HG02571 (cell line): ENCODE measurements at regions not wholly inside any gene's neighbourhood (a gene's known extent, or its start where the extent isn't known, plus 50 kb on each side); places are given as distances from the start of the nearest gene placed in this dataset.
A peak's percentile ranks its signal among the peaks of the same experiment; 100 is the strongest.
"Not testable (repeated sequence)": the region's sequence is repeated elsewhere in the genome, so short reads cannot be mapped to it uniquely, and the experiment has no call there.

ENCODE experiments used
- ATAC-seq: cut with Tn5 transposase; IDR thresholded peaks from one replicate; pipeline ENCODE4 v1.9.1; 2021; ENCODE audit warnings: mild to moderate bottlenecking, moderate library complexity; ENCODE audit not compliant: unreplicated experiment

DNA sequence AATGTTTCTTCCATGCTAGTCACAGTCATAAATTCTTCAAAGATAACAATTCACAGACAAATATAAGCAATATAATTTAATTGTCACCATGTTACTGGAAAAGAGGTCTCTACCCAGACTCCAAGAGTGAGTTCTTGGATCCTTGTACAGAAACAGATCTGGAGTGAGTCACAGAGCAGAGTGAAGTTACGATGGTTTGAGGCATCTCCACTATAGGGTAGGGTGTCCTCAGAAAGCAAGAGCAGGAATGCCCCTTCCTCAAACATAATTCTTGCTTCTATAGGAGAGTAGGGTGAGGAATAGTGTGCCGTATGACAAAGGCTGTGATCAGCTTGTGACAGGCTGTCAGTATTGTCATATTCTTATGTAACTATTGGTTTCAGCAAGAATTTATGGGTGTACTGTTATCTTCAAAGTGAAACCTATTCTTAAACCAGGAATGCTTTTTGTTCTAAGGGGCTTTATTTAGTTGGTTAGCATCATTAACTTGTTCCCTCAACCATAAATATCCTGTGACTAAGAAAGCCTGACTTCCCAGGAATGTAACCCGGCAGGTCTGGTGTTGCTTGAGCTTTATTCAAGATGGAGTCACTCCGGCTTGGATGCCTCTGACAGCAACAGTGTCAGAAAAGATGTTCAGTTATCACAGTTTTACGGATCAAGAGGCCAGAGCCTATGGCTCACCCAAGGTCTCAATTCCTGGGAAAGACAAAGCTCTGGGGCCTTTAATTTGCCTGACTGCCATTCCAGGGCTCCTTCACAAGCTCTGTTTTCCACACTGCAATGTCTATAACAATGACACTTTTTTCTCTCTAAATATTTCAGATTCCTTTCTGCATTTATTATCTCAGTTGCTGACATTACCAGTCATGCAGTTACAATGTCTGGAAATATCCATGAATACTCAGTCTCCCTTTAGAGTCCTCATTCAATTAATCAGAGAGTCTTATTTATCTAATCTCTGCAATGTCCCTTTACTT, 298.6 kb downstream of the C6orf118 start:
- ATAC-seq = no peak

DNA sequence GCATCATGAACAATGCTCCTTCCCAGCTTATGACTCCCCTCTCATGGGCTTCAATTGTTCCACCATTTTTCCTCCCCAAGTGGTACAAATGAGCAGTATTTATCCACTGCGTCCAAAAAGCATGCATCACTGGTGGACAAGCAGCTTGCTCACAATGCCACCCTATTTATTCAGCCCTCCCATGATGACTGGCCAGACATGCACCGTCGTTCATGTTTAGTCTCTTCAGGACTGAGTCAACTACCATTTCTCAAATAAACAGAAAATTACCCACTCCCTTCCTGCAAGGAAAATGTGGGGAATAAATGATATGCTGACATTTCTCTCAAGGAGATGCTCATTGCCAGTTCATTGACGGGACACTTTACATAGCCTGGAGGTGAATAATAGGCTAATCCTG, 300.4 kb downstream of the C6orf118 start:
- ATAC-seq = no peak

- no peak for ATAC-seq
Measured at GRCh38 chr6:165002866-165003265, 306.5 kb downstream of the C6orf118 start.

DNA sequence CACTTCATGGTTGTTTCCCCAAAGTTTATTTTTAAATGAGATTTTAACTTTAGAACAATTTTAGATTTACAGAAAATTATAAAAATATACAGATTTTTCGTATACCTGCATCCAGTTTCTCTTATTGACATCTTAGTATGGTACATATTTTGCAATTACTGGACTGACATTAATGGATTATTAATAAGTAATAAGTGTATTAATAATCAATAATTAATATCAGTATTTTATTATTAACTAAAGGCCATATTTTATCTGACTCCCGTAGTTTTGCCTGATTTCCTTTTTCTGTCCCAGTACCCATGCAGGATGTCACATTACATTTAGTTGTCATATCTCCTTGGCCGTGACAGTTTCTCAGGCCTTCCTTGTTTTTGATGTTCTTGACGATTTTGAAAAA, 307.0 kb downstream of the C6orf118 start:
- ATAC-seq = no peak

- no peak for ATAC-seq
Measured at GRCh38 chr6:165001502-165002157, 307.8 kb downstream of the C6orf118 start.

DNA sequence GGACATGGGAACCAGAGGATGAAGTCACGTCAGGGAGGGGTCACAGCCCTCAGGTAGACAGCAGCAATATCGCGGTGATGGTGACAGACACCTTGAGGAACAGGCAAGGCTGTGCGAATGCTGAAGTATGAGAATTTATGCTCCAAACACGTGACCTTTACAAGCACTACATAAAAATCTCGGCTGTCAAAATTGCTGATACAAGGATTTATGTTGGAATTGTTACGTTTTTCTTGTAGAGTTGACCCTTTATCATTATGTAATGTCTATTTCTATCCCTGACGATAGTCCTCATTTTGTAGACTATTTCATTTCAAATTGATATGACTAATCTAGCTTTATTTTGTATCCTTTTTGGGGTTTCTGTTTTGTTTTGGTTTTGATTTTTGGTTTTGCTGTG, 311.1 kb downstream of the C6orf118 start:
- no peak for ATAC-seq

GRCh38 chr6:164996838-164997237, 312.6 kb downstream of the C6orf118 start:
- ATAC-seq = no peak

DNA sequence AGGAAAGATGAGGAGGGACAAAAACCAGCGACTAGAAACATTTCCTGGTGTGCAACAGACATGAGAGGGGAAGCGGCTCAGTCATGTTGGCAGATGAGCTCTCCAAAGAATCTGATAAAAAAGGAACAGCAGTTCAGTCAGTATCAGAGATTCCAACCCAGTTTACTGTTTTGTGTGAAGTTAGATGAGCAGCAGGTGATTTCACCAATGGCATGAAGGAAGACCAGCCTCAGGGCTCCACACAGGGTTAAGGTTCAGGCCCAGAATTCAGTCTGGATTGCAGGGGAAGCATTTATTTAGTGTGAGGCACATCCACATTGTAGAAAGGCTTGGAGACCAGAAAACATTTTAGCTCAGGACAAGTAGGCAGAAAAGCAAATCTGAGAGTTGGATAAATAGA, 317.8 kb downstream of the C6orf118 start:
- ATAC-seq = no peak

- no peak for ATAC-seq
Measured at GRCh38 chr6:164990901-164991300, 318.5 kb downstream of the C6orf118 start.

DNA sequence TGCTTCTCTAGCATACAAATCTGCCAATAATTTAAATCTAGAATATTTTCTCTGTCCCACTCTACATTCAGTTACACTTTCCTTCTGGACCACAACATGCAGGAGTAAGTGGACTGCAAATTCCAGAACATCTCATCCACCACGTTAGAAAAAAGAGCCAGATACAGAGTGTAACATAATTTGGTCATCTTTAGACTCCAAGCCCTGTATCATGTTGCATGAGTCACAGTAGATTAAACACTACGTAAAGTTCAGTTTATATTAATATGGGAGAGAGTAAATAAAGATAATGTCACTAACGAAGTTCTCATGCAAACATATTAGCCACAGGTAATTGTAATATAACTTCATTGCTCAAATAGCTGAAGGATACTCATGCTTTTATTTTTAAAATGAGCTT, 327.0 kb downstream of the C6orf118 start:
- ATAC-seq = no peak

DNA sequence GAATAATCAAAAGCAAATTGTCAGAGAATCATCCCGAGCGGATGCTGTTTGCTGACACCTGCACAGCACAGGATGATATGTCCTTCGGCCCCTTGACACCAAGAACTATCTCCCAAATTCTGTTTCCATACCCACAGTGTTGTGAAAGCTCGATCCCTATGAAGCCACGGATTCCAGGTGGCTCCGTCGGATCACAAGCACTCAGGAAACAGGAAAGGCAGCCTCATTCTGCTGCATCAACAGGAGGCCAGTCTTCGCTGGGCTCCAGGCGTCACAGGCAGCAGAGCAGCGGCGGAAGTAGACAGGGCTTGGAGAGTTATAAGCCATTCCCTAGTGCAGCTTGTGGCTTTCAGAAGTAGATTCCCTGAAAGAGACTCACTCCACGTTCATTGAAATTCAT, 342.3 kb downstream of the C6orf118 start:
- ATAC-seq = no peak

DNA sequence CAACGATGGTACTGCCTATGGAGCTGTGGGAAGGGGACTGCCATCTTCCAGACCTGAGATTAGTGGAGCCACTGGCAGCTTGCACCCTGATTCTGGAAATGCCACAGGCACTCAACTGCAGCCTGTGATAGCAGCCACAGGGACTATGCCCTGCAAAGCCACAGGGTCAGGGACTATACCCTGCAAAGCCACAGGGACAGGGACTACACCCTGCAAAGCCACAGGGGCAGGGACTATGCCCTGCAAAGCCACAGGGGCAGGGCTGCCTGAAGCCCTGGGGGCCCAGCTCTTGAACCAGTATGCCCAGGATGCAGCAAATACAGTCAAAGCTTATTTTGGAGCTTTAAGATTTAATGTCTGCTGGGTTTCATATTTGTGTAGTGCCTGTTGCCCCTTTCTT, 346.6 kb downstream of the C6orf118 start:
- no peak for ATAC-seq

GRCh38 chr6:164947164-164947563, 362.2 kb downstream of the C6orf118 start:
- no peak for ATAC-seq

DNA sequence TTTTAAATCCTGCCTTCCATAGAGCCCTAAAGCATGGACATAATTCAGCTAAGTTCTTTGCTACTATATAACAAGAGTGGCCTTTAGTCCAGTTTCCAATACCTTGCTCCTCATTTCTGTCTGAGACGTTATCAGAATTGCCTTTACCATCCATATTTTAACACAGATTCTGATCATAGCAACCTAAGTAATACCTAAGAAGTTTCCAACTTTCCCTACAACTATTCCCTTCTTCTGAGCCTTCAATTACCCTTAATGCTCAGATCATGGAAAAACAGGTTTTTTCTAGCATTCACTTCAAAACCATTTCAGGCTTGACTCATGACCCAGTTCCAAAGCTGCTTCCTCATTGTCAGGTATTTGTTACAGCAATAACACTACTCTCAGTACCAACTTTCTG, 367.1 kb downstream of the C6orf118 start:
- ATAC-seq = no peak

GRCh38 chr6:164933238-164933794, 376.1 kb downstream of the C6orf118 start:
- not testable (repeated sequence) for ATAC-seq

DNA sequence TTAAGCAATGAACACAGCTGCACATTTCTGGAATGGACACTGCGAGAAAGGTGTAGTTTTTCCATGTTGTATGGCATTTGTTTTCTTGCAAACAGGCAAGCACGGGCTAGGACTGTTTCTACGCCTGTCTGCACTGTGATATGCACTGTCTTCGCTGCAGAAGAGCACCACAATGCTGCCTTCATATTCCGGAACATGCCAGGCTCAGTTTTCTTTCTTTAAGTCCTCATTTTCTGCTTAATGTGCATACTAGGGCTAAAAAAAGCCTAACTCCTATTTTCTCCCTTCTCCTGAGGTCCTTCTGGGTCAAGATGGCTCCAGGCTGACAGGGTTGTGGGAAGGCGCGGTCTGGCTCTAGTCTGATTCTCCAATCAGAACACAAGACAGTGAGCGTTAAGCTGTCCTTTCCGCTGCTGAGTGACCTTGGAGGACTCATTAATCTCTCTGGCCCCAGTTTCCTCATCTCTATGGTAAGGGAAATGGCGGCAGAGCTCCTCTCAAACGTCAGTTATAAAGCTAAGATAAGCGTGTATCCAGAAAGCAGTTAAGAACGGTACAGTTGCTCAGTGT, 379.9 kb downstream of the C6orf118 start:
- ATAC-seq = no peak

GRCh38 chr6:164928728-164929407, 380.5 kb downstream of the C6orf118 start:
- no peak for ATAC-seq

DNA sequence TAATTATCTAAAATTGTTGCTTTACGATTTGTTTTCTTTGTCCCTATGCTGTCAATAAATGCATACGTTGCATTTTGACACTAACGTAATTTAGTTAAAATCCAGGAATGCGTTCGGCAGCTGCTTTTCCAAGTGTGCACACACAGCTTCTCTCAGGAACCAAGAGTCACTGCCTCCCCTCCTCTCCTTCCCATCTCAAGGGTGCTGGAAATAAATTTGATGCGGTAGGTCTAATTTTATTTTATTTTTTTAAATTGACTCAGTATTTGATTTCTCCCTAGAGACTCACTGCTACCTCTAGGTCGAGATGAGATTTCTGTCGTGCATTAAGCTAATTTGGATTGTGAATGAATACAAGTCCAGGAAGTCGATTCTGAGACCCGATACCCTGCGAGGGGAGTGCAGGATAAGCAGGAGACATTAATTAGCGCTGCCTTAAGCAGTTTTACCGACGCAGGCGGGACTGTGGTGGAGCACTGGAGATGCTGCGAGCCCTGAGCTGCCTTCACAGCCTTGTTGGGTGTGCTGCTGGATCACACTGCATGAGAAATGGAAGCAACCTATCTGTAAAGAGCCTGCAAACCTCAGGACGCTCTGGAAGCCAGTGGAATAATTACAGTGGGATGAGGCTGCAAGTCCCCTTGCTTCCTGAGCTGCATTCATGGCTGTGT, 381.2 kb downstream of the C6orf118 start:
- ATAC-seq = no peak

DNA sequence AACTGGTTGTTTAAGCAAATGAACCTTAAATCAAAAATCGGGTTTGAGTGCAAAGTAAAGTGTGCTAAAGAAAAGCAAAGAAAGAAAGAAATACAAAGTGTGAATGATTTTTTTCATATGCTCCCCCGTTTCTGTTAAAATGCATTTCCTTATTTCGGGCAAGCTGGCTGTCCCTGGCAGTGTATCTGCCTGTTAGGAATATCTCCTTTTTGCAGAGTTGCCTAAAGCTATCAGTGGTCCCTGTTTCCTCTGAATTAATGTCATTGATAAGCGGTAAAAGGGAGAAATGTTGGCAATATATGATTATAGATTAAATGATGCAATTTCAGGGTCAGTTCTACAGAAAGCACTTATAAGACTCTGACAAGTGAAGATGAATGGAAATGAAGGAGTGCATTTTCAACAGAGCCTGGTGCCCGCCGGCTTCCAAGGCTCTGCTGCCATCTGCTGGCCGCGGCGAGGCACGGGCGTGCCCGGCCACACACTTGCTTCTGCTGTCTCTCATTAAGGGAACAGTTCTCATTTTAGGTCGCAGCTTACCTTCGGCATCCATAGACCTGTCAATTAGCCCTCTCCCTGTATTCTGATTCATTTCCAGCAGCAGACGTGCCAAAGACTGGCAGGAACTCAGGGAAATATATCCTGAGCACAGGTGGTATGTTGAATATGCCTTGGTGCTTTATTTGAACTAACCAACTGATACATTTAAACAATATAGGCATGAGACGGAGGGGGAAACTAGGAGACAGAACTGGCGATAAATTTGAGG, 381.9 kb downstream of the C6orf118 start:
- peak; percentile 83 for ATAC-seq

DNA sequence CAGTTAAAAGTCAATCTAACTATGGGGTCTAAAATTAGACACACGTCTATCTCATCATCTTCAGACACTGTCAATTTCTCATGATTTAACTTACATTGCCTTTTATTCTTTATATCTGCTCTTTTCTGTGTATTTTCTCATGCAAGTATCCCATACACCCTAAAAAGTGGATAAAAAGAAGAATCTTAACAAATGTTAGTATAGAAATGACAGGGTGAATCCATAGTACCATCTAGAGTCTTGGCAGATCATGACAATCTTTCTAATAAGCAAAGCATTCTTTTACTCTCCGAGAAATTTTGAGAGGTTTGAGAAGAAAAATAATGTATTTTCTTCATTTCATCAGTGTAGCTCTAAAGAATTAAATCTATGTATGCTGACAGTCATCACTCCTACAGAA, 382.7 kb downstream of the C6orf118 start:
- ATAC-seq = no peak
